Ramos (cell line): ENCODE measurements at regions not wholly inside any gene's neighbourhood (a gene's known extent, or its start where the extent isn't known, plus 50 kb on each side); places are given as distances from the start of the nearest gene placed in this dataset.

Experiments
- in situ Hi-C: fragments of 300-500 bp; cut with MboI; formaldehyde crosslinking; loops from one replicate; pipeline ENCODE4 v1.14.3; 2022; ENCODE audit warnings: low sequenced_read_pairs; ENCODE audit not compliant: unreplicated experiment

DNA sequence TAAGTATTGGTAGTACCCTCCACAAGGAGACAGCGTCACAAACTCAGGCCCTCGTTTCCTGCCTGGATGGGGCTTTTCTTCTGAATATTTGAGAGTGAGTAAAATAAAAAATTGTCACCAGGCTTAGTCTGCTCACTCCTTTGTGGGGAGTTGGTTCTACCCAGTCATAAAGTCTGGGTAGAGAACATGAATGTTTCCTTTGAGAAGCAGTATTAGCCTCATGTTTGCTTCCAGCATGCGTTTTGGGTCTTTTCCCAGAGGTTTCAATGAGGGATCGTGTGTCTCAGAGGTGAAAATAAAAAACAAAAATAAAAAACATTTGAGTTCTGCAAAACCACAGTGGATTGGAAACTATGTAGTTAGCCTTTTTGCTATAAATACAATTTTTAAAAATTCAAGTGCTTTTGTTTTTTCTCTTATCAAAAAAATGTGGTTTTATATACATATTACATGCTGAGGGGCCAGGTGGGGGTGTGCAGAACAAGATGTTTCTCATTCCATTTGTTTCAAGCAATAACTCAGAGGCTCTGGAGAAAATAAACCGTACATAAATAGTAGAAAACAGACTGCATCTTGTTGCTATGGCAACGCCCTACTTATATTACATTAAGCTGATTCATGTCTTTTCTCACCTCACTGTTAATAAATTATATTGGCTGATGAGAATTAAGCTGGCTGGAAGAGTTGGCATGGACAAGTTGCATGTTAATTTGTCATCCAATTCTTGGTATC lies 182.8 kb upstream of the FOXN2 start:
- in situ Hi-C loops: no loop called here

GRCh38 chr2:48132271-48132625 lies 182.2 kb upstream of the FOXN2 start:
- in situ Hi-C loops: no loop called here

- in situ Hi-C loops: no loop called here
Observed at GRCh38 chr2:48134704-48135103, 179.8 kb upstream of the FOXN2 start.

DNA sequence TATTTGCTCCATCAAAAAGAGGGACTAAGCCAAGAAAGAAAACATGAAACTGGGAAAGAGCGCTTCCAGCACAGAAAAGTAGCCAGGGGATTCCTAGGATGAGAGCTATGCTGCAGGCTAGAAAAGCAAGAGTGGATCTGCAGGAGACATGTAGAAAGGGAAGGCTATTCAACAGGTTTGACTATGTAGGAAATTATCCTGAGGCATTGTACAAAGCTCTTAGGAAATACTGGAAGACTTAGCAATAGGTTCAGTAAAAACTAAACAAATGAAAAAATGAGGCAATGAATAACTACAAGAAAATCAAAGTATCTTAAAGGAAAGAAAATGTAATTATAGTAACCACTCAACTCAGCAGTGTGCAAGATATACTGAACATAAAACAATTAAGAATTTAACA lies 178.7 kb upstream of the FOXN2 start:
- in situ Hi-C loops: no loop called here

DNA sequence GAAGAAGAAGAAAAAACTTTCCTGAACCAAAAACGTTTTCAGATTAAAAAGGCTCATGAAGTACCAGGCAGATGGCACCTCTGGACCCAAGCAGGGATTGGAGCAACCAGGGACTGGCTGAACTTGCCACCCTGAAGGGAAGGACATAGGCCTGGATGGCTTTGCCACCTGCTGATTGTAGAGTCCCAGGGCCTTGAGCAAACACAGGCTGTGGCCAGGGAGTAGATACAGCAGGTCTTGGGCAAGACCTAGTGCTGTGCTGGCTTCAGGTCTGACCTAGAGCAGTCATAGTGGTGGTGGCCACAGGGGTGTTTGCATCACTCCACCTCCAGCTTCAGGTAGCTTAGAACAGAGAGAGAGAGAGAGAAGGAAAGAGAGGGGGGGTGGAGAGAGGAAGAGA lies 176.7 kb upstream of the FOXN2 start:
- in situ Hi-C loops: no loop called here

DNA sequence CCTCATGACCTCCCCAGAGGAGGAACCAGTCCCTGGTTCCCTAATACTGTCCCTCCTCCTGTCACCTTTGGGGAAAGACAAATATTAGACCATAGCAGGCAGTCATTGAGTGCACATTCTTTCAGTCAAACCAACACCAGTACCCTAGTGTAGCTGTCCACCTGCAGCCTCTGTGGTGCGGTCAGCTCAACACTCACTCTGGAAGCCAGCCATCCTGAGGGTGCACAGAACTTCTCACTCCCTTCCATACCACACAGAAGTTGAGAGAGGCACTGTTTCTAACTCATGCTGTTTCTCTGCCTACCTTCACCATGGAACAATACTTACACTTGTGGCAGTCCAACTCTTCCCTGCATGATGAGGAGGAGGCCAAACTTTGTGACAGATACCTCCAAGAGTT lies 175.6 kb upstream of the FOXN2 start:
- in situ Hi-C loops: no loop called here

- in situ Hi-C loops: no loop called here
Observed at GRCh38 chr2:48140586-48140985, 173.9 kb upstream of the FOXN2 start.

- in situ Hi-C loops: no loop called here
Observed at GRCh38 chr2:48144777-48145176, 169.7 kb upstream of the FOXN2 start.

DNA sequence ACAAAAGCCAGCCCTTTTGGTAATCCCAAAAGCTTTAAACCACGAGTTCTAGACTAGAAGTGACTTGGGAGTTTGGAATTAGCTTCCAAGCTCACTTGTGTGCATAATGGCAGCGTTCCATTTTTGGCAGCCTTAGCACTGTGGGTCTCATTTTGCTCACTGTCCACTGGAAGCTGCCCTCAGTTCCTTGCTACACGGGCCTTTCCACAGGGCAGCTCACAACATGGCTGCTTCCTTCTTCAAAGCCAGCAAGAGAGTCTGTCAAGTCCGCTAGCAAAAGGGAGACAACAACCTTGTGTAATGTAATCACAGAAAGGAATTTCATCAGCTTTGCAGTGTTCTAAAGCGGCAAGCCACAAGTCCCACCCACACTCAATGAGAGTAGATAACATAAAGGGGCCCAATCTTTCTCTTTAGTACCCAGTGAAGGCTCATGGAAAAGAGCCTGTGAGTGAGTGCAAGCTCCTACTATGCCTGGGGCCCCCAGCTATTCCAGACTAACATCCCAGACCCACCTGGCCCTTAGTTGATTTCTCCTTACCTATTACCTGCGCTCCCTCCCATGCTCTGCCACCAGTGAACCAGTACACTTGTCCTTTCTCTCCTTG lies 168.5 kb upstream of the FOXN2 start:
- in situ Hi-C loops: no loop called here

DNA sequence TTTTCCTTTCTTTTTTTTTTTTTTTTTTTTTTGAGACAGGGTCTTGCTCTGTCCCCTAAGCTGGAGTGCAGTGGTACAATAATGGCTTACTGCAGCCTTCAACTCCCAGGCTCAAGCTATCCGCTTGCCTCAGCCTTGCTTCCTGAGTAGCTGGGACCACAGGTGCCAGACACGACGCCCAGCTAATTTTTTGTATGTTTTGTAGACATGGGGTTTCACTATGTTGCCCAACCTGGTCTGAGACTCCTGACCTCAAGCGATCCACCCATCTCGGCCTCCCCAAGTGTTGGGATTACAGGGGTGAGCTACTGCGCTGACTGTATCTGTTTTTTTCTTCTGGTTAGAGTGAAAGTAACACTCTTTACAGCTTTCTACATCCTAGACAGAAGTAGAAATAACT lies 167.9 kb upstream of the FOXN2 start:
- in situ Hi-C loops: no loop called here

- in situ Hi-C loops: no loop called here
Observed at GRCh38 chr2:48147719-48148118, 166.8 kb upstream of the FOXN2 start.

DNA sequence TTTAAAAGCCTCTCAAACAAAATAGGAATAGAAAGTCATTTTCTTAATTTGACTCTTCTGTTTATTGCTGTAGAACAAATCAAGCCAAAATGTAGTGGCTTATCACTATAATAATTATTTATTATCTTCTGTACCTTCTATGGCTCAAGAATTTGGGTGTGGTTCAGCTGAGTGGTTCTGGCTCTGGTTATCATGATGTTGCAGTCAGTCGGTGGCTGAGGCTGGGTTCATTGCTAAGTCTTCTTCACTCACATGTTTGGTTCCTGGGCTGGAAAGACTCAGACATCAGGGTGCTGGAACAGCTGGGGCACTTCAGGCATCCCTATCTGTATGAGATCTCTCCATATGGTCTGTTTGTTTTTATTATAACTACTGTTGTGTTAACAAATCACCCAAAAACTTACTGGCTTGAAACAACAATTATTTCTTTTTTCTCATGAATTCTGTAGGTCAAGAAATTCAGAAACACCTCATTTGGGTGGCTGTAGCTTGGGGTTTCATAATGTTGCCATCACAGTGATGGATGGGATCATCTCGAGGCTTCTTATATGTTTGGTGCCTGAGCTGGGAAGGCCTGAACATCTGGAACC lies 165.5 kb upstream of the FOXN2 start:
- in situ Hi-C loops: no loop called here

- in situ Hi-C loops: no loop called here
Observed at GRCh38 chr2:48157150-48157549, 157.3 kb upstream of the FOXN2 start.

GRCh38 chr2:48161628-48162027 lies 152.9 kb upstream of the FOXN2 start:
- in situ Hi-C loops: no loop called here

DNA sequence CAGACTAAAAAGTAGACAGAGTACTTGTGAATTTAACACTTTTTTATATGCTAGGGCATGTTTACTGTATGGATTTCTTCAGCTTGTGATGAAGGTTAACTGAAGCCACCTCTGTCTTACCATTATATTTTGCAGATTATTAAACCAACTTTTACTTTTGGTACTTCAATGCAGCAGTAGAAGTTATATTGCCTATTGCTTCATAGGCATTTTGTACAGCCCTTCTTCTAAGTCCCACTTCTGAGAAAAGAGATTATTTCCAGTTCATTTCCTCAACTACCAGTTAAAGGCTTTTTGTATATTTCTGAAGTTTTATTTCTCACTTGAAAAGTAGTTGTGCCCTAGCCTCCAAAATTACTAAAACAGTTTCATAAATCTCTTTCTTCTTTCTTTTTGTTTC lies 151.7 kb upstream of the FOXN2 start:
- in situ Hi-C loops: no loop called here

DNA sequence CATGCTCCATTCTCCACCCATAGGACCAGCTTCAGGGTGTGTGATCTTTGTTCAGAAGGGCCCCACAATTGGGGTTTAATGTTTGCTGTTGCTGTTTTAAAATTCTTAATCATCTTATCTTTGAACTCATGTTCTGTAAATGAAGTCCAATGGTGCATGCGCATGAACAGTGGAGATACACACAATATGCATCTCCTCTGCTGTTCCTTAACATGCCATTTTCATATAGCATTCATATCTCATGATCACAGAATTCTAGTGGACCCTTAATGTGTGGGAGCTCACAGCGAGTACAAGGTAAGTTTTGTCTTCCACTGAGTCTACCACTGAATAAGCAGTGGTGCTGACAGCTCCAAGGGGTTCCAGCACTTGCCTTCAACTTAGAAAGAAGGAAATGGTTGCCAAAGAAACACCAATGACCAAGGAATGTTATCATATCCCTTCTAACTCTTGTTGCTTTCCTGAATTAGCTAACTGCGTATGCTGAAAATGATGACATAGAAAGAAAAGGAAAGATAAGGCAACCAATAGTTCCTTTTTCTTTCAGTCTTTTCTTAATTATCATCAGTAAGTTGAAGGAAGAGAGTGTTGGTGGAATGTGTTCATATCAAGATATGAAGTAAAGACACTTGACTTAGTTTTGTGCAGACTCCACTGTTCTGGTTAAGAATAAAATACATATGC lies 149.3 kb upstream of the FOXN2 start:
- in situ Hi-C loops: no loop called here

DNA sequence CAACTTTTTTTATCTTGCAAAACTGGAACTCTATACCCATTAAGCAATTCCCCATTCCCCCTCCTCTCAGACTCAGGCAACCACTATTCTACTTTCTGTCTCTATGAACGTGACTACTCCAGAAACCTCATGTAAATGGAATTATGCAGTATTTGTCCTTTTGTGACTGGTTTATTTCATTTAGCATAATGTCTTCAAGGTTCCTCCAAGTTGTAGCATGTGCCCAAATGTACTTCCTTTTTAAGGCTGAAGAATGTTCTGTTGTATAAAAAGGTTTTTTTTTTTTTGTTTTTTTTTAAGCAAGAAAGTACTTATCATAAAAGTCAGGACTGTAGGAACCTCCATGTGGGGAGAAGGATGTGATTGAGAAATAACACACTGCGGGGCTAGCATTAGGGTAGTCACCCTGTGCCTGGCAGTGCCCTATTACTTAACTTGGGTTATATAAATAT lies 145.3 kb upstream of the FOXN2 start:
- in situ Hi-C loops: no loop called here

GRCh38 chr2:48170281-48170680 lies 144.2 kb upstream of the FOXN2 start:
- in situ Hi-C loops: no loop called here

GRCh38 chr2:48173141-48173540 lies 141.3 kb upstream of the FOXN2 start:
- in situ Hi-C loops: no loop called here

DNA sequence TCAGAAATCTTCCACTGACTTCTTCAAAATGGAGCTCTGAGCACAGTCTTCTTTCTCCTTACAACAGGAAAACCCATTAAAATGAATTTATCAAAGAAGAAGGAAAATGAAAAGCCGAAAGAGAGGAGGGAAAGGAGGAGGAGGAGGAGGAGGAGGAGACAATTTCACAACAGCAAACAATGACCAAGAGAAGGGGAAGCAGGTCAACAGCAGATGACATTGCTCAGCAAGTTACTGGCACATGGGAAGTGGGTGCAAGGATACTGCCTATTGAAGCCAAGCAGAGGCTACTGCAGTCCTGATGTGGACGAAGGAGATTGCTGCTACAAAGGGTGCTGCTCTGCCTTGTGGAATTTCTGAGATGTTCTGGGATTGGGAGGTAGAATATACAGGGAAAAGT lies 140.0 kb upstream of the FOXN2 start:
- in situ Hi-C loops: no loop called here

DNA sequence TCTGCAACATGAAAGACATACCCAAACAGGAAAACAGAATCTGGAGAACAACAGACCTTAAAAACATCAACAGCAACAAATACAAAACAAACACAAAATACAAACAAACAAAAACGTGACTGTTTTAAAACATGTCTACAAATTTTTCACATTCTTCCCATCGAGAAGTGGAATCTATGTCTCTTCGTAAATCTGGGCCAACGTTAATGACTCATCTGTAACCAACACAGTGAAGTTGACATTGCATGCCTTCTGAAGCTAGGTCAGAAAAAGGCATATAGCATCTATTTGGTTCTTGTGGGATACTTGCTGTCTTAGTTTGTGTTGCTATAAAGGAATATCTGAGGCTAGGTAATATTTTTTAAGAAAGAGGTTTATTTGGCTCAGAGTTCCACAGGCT lies 139.2 kb upstream of the FOXN2 start:
- in situ Hi-C loops: no loop called here
